RWPE1 (cell line): ENCODE measurements at regions not wholly inside any gene's neighbourhood (a gene's known extent, or its start where the extent isn't known, plus 50 kb on each side); places are given as distances from the start of the nearest gene placed in this dataset.

Experiments
- CTCF ChIA-PET: fragments of 350-600 bp; sonication (Branson Sonifier 250); formaldehyde crosslinking; extraction: SDS; loops from one replicate; lab custom pipeline; 2021; lab: Yijun Ruan, JAX
- POLR2A ChIA-PET: fragments of 400-600 bp; formaldehyde crosslinking; extraction: SDS; loops from one replicate; lab custom pipeline; 2020; ENCODE audit warnings: antibody characterized with exemption; ENCODE audit not compliant: low non-redundant PET; lab: Yijun Ruan, JAX
- DNase-seq: peaks from one replicate; pipeline ENCODE4 v3.0.0; 2012; ENCODE audit warnings: low spot score
- H3K27ac ChIP-seq: fragments of 450-650 bp; 2 replicates; pipeline ENCODE4 v1.5.1; 2017
- TF ChIP-seq, protein P1 (sequence below): fragments of 450-650 bp; conservative IDR thresholded peaks from 2 replicates; pipeline ENCODE4 v1.5.1; 2017; ENCODE audit warnings: low read depth, mild to moderate bottlenecking

DNA sequence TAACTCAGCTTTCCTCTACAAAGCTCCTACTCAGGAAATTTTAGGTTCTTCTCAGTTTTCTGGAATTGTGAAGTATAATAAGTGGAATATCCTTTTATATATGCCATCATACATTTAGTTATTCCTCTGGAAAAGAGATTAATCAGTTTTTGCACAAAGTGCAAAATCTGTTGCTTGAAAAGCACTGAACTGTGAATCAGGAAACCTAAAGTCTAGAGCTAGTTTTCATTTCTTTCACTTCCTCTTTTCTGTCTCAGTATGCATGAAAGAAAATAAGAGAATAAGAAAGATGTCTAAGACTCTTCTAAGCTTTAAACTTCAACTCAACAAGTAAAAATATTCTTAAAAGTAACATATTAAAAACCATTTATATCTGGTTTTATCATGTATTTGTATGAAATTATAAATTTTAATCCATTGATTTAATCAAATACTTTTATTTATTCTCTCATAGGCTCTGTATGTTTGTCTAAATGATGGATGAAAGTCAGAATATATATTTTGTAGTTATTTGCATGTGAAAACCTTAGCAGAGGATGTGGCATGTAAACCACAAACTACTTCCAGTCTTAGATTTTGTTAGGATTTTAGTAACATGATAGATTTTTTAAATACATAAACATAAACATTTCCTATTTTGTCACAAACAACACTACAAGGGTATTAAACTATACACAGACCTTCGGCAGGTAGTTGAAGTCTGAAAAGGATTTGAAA is 1073.0 kb downstream of the XPNPEP1 start:
- ChIA-PET POLR2A (no interaction called here), CTCF (no interaction called here)
- TF ChIP-seq, protein P1, sequence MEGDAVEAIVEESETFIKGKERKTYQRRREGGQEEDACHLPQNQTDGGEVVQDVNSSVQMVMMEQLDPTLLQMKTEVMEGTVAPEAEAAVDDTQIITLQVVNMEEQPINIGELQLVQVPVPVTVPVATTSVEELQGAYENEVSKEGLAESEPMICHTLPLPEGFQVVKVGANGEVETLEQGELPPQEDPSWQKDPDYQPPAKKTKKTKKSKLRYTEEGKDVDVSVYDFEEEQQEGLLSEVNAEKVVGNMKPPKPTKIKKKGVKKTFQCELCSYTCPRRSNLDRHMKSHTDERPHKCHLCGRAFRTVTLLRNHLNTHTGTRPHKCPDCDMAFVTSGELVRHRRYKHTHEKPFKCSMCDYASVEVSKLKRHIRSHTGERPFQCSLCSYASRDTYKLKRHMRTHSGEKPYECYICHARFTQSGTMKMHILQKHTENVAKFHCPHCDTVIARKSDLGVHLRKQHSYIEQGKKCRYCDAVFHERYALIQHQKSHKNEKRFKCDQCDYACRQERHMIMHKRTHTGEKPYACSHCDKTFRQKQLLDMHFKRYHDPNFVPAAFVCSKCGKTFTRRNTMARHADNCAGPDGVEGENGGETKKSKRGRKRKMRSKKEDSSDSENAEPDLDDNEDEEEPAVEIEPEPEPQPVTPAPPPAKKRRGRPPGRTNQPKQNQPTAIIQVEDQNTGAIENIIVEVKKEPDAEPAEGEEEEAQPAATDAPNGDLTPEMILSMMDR, result no peak
- H3K27ac ChIP-seq, result no peak overlapping the region
- DNase-seq, result no peak

DNA sequence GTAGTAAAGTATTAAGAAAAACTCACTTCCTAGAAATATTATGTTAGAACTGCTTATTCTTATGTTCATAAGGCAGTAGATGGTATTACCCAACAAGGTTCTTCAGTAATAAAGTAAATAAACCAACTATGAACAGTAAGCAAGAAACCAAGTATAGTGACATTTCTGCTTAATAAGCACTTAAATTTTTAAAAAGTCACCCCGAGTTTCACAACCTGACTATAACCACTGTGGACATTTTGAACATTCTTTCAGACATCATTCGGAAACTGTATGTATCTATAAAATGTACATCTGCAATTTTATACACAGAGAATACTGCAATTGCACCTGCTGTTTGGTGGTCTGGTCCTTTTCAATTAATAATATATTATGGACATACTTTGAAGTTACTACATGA is 1073.6 kb downstream of the XPNPEP1 start:
- ChIA-PET CTCF (no interaction called here), POLR2A (no interaction called here)
- no peak for DNase-seq
- TF ChIP-seq, protein P1, result no peak
- no peak overlapping the region for H3K27ac ChIP-seq

DNA sequence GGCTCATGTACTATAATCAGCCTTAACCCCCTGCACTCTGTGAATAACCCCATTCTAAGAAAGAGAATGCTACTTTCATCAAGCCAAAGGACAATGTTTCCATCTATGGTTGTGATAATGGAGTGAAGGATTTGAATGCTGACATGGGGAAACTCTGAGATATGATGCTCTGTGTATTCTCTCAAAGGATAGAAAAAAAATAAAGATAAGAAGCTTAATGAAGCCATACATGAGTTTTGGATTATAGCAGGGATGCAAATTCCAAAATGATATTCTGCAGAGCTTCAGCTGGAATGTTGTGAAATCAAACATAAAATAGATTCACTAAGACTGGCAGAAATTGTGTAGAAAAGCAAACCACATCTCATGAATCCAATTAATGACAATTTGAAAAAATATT is 1074.1 kb downstream of the XPNPEP1 start:
- ChIA-PET CTCF (no interaction called here), POLR2A (no interaction called here)
- H3K27ac ChIP-seq, result no peak overlapping the region
- DNase-seq, result no peak
- TF ChIP-seq, protein P1, result no peak

DNA sequence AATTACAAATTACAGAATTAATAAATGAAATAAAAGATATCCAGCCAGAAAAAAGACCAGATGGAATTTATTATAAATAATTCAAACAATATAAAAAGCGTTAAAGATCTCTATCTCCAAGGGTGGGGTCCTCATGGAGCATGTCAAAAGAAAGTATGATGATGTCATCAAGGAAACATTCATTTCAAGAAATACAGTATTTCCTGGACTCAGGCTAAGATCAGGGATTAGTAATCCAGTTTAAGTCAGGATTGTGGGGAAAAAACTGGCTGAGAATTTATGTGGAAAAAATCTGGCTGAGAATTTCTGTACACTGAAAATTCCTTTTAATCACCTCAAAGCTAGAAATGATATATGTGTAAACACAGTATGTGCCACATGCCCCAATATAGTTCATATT is 1075.3 kb downstream of the XPNPEP1 start:
- no peak for DNase-seq
- TF ChIP-seq, protein P1, result no peak
- POLR2A ChIA-PET, result no interaction called here
- CTCF ChIA-PET, result no interaction called here
- H3K27ac ChIP-seq, result no peak overlapping the region

DNA sequence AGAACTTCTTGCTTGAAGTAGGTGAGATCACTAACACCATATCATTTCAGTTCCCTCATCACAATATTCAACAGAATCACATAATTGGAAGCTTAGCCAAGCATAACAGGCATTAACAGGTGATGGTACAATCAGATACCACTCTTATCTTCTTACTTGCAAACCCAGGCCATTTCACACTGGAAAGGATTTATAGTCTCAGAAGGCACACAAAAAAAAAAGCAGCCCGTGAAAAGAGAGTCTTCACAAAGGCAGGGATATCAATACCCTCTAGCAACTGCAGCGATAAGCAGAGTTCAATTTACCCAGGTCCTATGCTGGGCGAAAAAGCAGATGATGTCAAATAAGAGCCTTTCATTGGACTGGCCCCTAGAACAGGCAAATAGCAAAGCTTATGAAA is 1082.4 kb downstream of the XPNPEP1 start:
- no peak for DNase-seq
- CTCF ChIA-PET, result interaction anchor here (0.6 kb wide), 1 partner anchor 31 kb away, joined by 3 read pairs; no protein-coding TSS in a partner anchor
- no peak overlapping the region for H3K27ac ChIP-seq
- POLR2A ChIA-PET, result no interaction called here
- TF ChIP-seq, protein P1, result no peak

DNA sequence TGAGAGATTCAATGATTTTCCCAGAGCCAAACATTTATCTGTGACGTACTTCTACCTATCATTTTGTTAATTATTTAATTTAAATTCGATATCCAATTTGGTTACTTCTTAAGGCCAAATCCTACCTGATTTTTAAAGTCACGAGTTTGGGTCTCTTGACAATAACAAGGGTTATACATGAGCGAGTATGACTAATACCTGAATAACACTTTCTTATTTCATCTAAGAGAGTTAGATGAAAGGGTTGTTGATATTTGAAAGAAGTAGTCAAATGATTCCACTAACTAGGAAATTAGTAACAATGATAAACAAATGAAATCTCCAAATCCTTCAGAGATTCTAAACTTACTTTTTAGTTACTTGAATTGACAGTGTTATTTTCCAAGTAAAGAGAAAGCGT is 1086.9 kb downstream of the XPNPEP1 start:
- no peak for DNase-seq
- POLR2A ChIA-PET, result no interaction called here
- CTCF ChIA-PET, result no interaction called here
- no peak overlapping the region for H3K27ac ChIP-seq
- TF ChIP-seq, protein P1, result no peak
